DLD1 (cell line): ENCODE measurements at regions not wholly inside any gene's neighbourhood (a gene's known extent, or its start where the extent isn't known, plus 50 kb on each side); places are given as distances from the start of the nearest gene placed in this dataset.
"Not testable (repeated sequence)": the region's sequence is repeated elsewhere in the genome, so short reads cannot be mapped to it uniquely, and the experiment has no call there.

Source experiments
- in situ Hi-C: cut with HindIII; loops from 2 replicates; pipeline ENCODE4 v1.10.0; 2017; ENCODE audit warnings: low sequenced_read_pairs

DNA sequence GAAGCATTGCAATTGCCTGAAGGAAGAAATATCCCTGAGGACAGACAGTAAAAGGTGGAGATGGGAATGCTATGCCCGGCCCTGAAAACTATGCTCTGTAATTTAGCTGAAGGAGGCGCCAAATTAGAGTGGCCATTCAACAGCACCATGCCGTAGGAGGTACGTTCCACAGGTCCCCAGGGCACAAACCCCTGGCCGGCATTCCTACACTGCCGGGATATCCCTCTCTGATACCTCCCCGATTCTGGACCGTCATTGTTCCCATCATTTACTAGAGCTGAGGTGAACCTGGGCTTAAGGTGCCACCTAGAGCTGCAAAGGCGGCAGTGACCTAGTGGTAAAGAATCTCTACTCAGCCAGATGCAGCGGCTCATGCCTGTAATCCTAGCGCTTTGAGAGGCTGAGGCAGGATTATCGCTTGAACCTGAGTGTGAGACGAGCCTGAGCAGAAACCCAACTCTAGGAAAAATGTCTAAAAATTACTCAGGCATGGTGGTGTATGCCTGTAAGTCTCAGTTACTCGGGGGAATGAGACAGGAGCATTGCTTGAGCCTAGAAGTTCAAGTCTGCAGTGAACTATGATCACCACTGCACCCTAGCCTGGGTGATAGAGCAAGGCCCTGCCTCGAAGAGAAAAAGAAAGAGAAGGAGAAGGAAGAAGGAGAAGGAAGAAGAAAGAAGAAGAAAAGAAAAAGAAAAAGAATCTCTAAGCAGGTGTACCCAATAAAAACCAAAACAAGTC is 53.0 kb upstream of the TNKS2 start:
- in situ Hi-C loops, result no loop called here

GRCh38 chr10:91743465-91743864 is 54.8 kb upstream of the TNKS2 start:
- in situ Hi-C loops, result no loop called here

DNA sequence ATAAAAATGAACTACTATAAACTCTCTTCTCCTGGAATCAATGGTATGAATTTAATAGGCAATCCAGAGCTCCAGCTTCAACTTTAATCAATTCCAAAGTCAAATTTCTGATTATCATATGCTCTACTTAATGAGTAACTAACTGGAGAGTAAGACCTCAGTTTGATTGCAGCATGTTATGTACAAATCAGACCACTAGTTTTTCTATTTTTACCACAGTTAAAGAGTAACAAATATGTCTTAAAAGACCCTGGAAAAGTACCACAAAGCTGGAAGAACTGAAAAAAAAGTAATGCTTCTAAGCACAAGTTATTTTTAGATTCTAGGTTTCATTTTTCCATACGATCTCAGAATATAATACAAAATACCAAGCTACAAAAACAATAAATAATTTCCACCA is 56.0 kb upstream of the TNKS2 start:
- in situ Hi-C loops, result no loop called here

GRCh38 chr10:91741356-91741755 is 56.9 kb upstream of the TNKS2 start:
- in situ Hi-C loops, result no loop called here

GRCh38 chr10:91740353-91740924 is 57.8 kb upstream of the TNKS2 start:
- in situ Hi-C loops, result no loop called here

GRCh38 chr10:91732265-91732664 is 66.0 kb upstream of the TNKS2 start:
- in situ Hi-C loops, result not testable (repeated sequence)

- in situ Hi-C loops, result not testable (repeated sequence)
These were observed 68.9 kb upstream of the TNKS2 start for GRCh38 chr10:91729339-91729738.

GRCh38 chr10:91726355-91726754 is 71.9 kb upstream of the TNKS2 start:
- in situ Hi-C loops, result no loop called here

- in situ Hi-C loops, result loop anchor here (5.0 kb wide), 1 partner anchor 88 kb away; no protein-coding TSS in a partner anchor
These were observed 73.3 kb upstream of the TNKS2 start for GRCh38 chr10:91724933-91725332.

DNA sequence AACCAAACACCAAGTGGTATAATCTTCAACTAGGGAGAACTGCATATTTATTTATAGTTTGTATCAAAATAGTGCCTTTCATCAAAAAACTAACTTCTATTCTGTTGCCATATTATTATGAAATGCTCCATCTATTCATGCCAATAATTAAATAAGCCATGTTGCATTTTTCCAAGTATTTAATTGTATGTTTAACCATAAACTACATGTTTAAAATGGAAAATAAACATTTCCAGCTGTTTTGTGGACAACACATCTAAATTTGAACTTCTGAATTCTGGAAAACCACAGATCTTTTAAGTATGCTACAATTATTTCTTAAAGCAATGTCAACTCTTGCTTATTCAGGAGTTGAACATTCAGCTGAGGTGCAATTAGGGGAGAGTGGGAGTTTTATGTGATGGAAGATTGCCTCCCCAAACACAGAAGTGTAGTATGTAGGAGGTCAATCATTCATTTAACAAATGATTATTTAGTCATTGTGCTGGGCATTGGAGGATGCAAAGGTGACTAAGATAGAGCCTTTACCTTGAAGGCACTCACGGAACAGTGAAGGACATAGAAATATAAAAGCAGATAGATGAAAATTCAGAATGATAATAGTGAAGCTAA is 80.7 kb upstream of the PPP1R3C start:
- in situ Hi-C loops, result no loop called here

- in situ Hi-C loops, result no loop called here
These were observed 79.2 kb upstream of the PPP1R3C start for GRCh38 chr10:91711885-91712680.

- in situ Hi-C loops, result no loop called here
These were observed 76.5 kb upstream of the PPP1R3C start for GRCh38 chr10:91709394-91709798.

GRCh38 chr10:91708174-91708861 is 75.4 kb upstream of the PPP1R3C start:
- in situ Hi-C loops, result no loop called here

GRCh38 chr10:91707236-91707635 is 74.4 kb upstream of the PPP1R3C start:
- in situ Hi-C loops, result no loop called here

DNA sequence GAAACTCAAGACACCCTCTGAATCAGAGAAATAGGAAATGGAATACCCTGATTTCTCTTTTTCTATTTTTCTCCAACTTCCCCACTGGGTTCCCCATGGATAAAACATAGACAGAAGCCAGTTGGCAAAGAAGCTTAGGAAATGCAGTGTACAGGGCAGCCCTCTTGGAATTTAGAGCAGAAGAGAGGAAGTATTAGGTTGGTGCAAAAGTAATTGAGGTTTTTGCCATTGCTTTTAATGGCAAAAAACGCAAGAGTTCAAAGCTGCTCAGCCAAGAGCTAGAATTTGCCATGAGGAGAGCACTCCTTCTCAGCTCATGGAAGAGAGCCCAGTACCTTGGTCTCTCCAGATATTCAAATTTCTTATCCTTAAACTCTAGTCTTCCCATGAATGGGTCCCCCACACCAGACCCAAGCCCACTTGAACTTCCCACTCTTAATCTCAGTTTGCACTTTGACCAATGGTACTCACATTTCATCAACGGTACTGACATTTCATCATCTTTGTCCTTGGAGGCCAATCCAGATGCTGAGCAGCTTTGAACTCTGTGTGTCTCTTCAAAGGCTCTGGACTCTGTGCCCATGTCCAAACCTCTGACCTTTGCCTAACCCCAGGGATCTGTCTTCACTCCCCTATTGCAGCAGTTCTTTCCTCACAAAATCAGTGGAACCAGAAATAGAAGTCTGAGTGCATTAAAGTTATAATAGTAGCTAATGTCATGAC is 73.2 kb upstream of the PPP1R3C start:
- in situ Hi-C loops, result no loop called here

GRCh38 chr10:91702620-91703019 is 69.7 kb upstream of the PPP1R3C start:
- in situ Hi-C loops, result no loop called here

- in situ Hi-C loops, result no loop called here
These were observed 68.0 kb upstream of the PPP1R3C start for GRCh38 chr10:91700788-91701444.

DNA sequence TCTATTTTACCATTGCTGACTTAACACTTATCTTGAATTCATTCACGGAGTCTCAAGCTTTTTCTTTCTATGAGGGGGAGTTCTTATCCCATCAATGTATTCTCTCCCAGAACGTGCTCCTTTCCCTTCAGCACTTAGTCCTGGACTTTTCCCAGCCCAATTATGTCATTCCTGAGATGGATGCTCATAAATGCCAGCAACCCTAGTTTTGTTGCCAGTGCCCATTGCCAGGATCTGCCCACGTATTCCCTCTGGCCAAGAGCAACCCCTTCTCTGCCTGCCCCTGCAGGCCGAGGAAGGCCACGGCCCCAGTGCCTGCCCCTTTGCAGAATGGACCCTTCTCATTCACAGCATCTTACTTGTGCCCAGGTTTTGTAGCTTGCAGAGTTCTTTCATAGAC is 67.4 kb upstream of the PPP1R3C start:
- in situ Hi-C loops, result no loop called here

- in situ Hi-C loops, result no loop called here
These were observed 65.4 kb upstream of the PPP1R3C start for GRCh38 chr10:91698258-91698657.
